HG02588 (cell line): ENCODE measurements at regions not wholly inside any gene's neighbourhood (a gene's known extent, or its start where the extent isn't known, plus 50 kb on each side); places are given as distances from the start of the nearest gene placed in this dataset.

ENCODE experiments used
- ATAC-seq: cut with Tn5 transposase; IDR thresholded peaks from one replicate; pipeline ENCODE4 v1.9.1; 2021; ENCODE audit warnings: mild to moderate bottlenecking, moderate library complexity; ENCODE audit not compliant: unreplicated experiment

- ATAC-seq, result no peak
These were observed 717.2 kb downstream of the NCAM2 start for GRCh38 chr21:21715266-21715969.

- ATAC-seq, result no peak
These were observed 724.5 kb downstream of the NCAM2 start for GRCh38 chr21:21722731-21723130.

- ATAC-seq, result no peak
These were observed 732.3 kb downstream of the NCAM2 start for GRCh38 chr21:21730512-21730911.

GRCh38 chr21:21731626-21732025 is 733.4 kb downstream of the NCAM2 start:
- no peak for ATAC-seq

- no peak for ATAC-seq
These were observed 735.9 kb downstream of the NCAM2 start for GRCh38 chr21:21734088-21734487.

- no peak for ATAC-seq
These were observed 739.0 kb downstream of the NCAM2 start for GRCh38 chr21:21737186-21737585.

GRCh38 chr21:21740207-21740606 is 742.0 kb downstream of the NCAM2 start:
- ATAC-seq, result no peak

GRCh38 chr21:21750124-21750825 is 752.1 kb downstream of the NCAM2 start:
- ATAC-seq, result no peak

GRCh38 chr21:21751286-21751685 is 753.1 kb downstream of the NCAM2 start:
- no peak for ATAC-seq

- no peak for ATAC-seq
These were observed 764.6 kb downstream of the NCAM2 start for GRCh38 chr21:21762855-21763254.

- no peak for ATAC-seq
These were observed 766.1 kb downstream of the NCAM2 start for GRCh38 chr21:21764281-21764680.

GRCh38 chr21:21767276-21767675 is 769.1 kb downstream of the NCAM2 start:
- no peak for ATAC-seq

- no peak for ATAC-seq
These were observed 790.4 kb downstream of the NCAM2 start for GRCh38 chr21:21788591-21788990.

- ATAC-seq, result no peak
These were observed 803.7 kb downstream of the NCAM2 start for GRCh38 chr21:21801921-21802320.

GRCh38 chr21:21806711-21807597 is 808.7 kb downstream of the NCAM2 start:
- no peak for ATAC-seq

GRCh38 chr21:21807598-21807903 is 809.3 kb downstream of the NCAM2 start:
- ATAC-seq, result no peak

- no peak for ATAC-seq
These were observed 815.1 kb downstream of the NCAM2 start for GRCh38 chr21:21813289-21813688.

- no peak for ATAC-seq
These were observed 815.7 kb downstream of the NCAM2 start for GRCh38 chr21:21813934-21814333.

- no peak for ATAC-seq
These were observed 818.6 kb downstream of the NCAM2 start for GRCh38 chr21:21816778-21817177.

GRCh38 chr21:21818898-21819297 is 820.7 kb downstream of the NCAM2 start:
- ATAC-seq, result no peak

GRCh38 chr21:21828130-21828529 is 829.9 kb downstream of the NCAM2 start:
- no peak for ATAC-seq

GRCh38 chr21:21831036-21831435 is 832.8 kb downstream of the NCAM2 start:
- no peak for ATAC-seq
